ENCODE measurements at regions not wholly inside any gene's neighbourhood (a gene's known extent, or its start where the extent isn't known, plus 50 kb on each side); places are given as distances from the start of the nearest gene placed in this dataset.

DNA sequence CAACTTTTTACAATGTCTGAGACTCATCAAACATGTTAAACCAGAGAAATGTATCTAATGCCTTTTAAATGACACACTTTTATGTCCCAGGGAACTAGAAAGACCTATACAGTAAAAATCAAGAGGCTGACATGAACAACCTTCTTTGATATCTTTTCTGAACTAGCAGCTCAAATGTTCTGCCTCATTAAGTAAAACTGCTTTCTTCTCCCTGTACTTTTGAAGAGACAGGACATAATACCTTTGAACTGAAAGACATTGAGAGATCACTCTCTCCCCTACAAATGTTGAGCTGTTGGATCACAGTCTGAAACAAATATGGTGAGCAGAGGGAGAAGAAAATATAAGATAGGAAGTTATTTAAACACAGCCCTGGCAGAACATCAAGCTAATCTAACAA is 123.0 kb downstream of the FAM181B start:
- TF ChIP-seq, protein P1, sequence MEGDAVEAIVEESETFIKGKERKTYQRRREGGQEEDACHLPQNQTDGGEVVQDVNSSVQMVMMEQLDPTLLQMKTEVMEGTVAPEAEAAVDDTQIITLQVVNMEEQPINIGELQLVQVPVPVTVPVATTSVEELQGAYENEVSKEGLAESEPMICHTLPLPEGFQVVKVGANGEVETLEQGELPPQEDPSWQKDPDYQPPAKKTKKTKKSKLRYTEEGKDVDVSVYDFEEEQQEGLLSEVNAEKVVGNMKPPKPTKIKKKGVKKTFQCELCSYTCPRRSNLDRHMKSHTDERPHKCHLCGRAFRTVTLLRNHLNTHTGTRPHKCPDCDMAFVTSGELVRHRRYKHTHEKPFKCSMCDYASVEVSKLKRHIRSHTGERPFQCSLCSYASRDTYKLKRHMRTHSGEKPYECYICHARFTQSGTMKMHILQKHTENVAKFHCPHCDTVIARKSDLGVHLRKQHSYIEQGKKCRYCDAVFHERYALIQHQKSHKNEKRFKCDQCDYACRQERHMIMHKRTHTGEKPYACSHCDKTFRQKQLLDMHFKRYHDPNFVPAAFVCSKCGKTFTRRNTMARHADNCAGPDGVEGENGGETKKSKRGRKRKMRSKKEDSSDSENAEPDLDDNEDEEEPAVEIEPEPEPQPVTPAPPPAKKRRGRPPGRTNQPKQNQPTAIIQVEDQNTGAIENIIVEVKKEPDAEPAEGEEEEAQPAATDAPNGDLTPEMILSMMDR (IDR thresholded peaks at IDR 0.05; ENCODE audit: low read depth, low read length, poor library complexity, severe bottlenecking) = no peak
- no peak for TF ChIP-seq EZH2phosphoT487 (IDR thresholded peaks at IDR 0.05; ENCODE audit: borderline replicate concordance, low read length)
